GM19099 (cell line): ENCODE measurements at regions not wholly inside any gene's neighbourhood (a gene's known extent, or its start where the extent isn't known, plus 50 kb on each side); places are given as distances from the start of the nearest gene placed in this dataset.

ENCODE experiments used
- POLR2A ChIP-seq: IDR thresholded peaks from 3 replicates; pipeline ENCODE4 v1.6.1; 2011; ENCODE audit warnings: low read depth; ENCODE audit not compliant: insufficient read length; ENCODE audit errors: extremely low read depth

- no peak for TF ChIP-seq POLR2A
Observed at GRCh38 chr14:83147006-83147405, 1613.4 kb upstream of the SEL1L start.

- no peak for TF ChIP-seq POLR2A
Observed at GRCh38 chr14:83151571-83151970, 1617.9 kb upstream of the SEL1L start.

GRCh38 chr14:83153081-83153480 lies 1619.4 kb upstream of the SEL1L start:
- TF ChIP-seq POLR2A: no peak

GRCh38 chr14:83162361-83162929 lies 1628.8 kb upstream of the SEL1L start:
- no peak for TF ChIP-seq POLR2A

GRCh38 chr14:83163016-83163415 lies 1629.4 kb upstream of the SEL1L start:
- no peak for TF ChIP-seq POLR2A

GRCh38 chr14:83164016-83164415 lies 1630.4 kb upstream of the SEL1L start:
- no peak for TF ChIP-seq POLR2A

GRCh38 chr14:83164591-83164990 lies 1630.9 kb upstream of the SEL1L start:
- no peak for TF ChIP-seq POLR2A

- no peak for TF ChIP-seq POLR2A
Observed at GRCh38 chr14:83170165-83170564, 1636.5 kb upstream of the SEL1L start.

GRCh38 chr14:83171761-83172160 lies 1638.1 kb upstream of the SEL1L start:
- TF ChIP-seq POLR2A: no peak

- no peak for TF ChIP-seq POLR2A
Observed at GRCh38 chr14:83172363-83172762, 1638.7 kb upstream of the SEL1L start.

GRCh38 chr14:83173687-83174086 lies 1640.0 kb upstream of the SEL1L start:
- no peak for TF ChIP-seq POLR2A

- TF ChIP-seq POLR2A: no peak
Observed at GRCh38 chr14:83184531-83184930, 1650.9 kb upstream of the SEL1L start.

- no peak for TF ChIP-seq POLR2A
Observed at GRCh38 chr14:83196236-83196635, 1662.6 kb upstream of the SEL1L start.

GRCh38 chr14:83197271-83197670 lies 1663.6 kb upstream of the SEL1L start:
- no peak for TF ChIP-seq POLR2A

GRCh38 chr14:83207550-83207949 lies 1673.9 kb upstream of the SEL1L start:
- no peak for TF ChIP-seq POLR2A

GRCh38 chr14:83208341-83208740 lies 1674.7 kb upstream of the SEL1L start:
- TF ChIP-seq POLR2A: no peak

GRCh38 chr14:83217492-83217891 lies 1683.8 kb upstream of the SEL1L start:
- TF ChIP-seq POLR2A: no peak
